GM23338 (cell line): ENCODE measurements at regions not wholly inside any gene's neighbourhood (a gene's known extent, or its start where the extent isn't known, plus 50 kb on each side); places are given as distances from the start of the nearest gene placed in this dataset.

ENCODE experiments used
- ATAC-seq: fragments of 200-7000 bp; cut with Tn5 transposase; 3 replicates; pipeline ENCODE4 v1.9.1; 2020
- DNase-seq: peaks from one replicate; pipeline ENCODE4 v3.0.0-alpha.2; 2015; ENCODE audit warnings: low spot score
- H2AFZ ChIP-seq: fragments of 200-600 bp; sonication (generic); 2 replicates; pipeline ENCODE4 v1.8.0; 2016; ENCODE audit warnings: antibody characterized with exemption, mild to moderate bottlenecking, moderate library complexity
- H3F3A ChIP-seq: fragments of 200-600 bp; sonication (generic); replicated peaks from 2 replicates; pipeline ENCODE4 v1.8.0; 2017; ENCODE audit warnings: antibody characterized with exemption, mixed run types, low read depth
- H3K27ac ChIP-seq: fragments of 200-600 bp; sonication (generic); 2 replicates; pipeline ENCODE4 v1.6.1; 2016; ENCODE audit warnings: low read depth
- H3K27me3 ChIP-seq: fragments of 200-600 bp; sonication (generic); 2 replicates; pipeline ENCODE4 v1.8.0; 2016; ENCODE audit warnings: mild to moderate bottlenecking, mixed run types, moderate library complexity; ENCODE audit not compliant: insufficient read depth
- H3K36me3 ChIP-seq: fragments of 200-600 bp; sonication (generic); 2 replicates; pipeline ENCODE4 v1.8.0; 2016; ENCODE audit warnings: mild to moderate bottlenecking; ENCODE audit not compliant: insufficient read depth
- H3K4me1 ChIP-seq: fragments of 200-600 bp; sonication (generic); 2 replicates; pipeline ENCODE4 v1.8.0; 2016; ENCODE audit warnings: mild to moderate bottlenecking, moderate library complexity; ENCODE audit not compliant: insufficient read depth
- H3K4me2 ChIP-seq: fragments of 200-600 bp; sonication (generic); 2 replicates; pipeline ENCODE4 v1.7.1; 2017; ENCODE audit warnings: mixed run types
- H3K4me3 ChIP-seq: fragments of 200-600 bp; sonication (generic); 2 replicates; pipeline ENCODE4 v1.6.1; 2016; ENCODE audit warnings: mixed run types
- H3K79me2 ChIP-seq: fragments of 200-600 bp; sonication (generic); replicated peaks from 2 replicates; pipeline ENCODE4 v1.8.0; 2017; ENCODE audit warnings: mild to moderate bottlenecking; ENCODE audit not compliant: insufficient read depth
- H3K9me2 ChIP-seq: fragments of 200-600 bp; sonication (generic); 2 replicates; pipeline ENCODE4 v1.8.0; 2017; ENCODE audit not compliant: insufficient read depth
- H4K20me1 ChIP-seq: fragments of 200-600 bp; sonication (generic); replicated peaks from 2 replicates; pipeline ENCODE4 v1.8.0; 2017; ENCODE audit warnings: mild to moderate bottlenecking; ENCODE audit not compliant: insufficient read depth
- H3K27ac Mint-ChIP-seq: 2 replicates; pipeline ENCODE4 v1.8.0; 2020; ENCODE audit warnings: inconsistent platforms, mild to moderate bottlenecking, moderate library complexity, mixed read lengths
- H3K27me3 Mint-ChIP-seq: 3 replicates; pipeline ENCODE4 v1.8.0; 2022; ENCODE audit warnings: low read depth, mild to moderate bottlenecking, moderate library complexity, mixed read lengths, inconsistent platforms; ENCODE audit not compliant: insufficient read depth, poor library complexity
- H3K36me3 Mint-ChIP-seq: 3 replicates; pipeline ENCODE4 v1.8.0; 2021; ENCODE audit warnings: low read depth, mild to moderate bottlenecking, inconsistent platforms, moderate library complexity, mixed read lengths
- H3K4me1 Mint-ChIP-seq: 3 replicates; pipeline ENCODE4 v1.8.0; 2020; ENCODE audit warnings: mild to moderate bottlenecking, inconsistent platforms, mixed read lengths
- H3K4me3 Mint-ChIP-seq: 3 replicates; pipeline ENCODE4 v1.8.0; 2021; ENCODE audit warnings: moderate library complexity, mild to moderate bottlenecking, inconsistent platforms, mixed read lengths
- H3K9me3 Mint-ChIP-seq: 3 replicates; pipeline ENCODE4 v1.8.0; 2020; ENCODE audit warnings: moderate library complexity, mild to moderate bottlenecking, inconsistent platforms, mixed read lengths
- CREB1 ChIP-seq: fragments of 250-450 bp; sonication (Bioruptor Pico); IDR thresholded peaks from 2 replicates; pipeline ENCODE4 v1.5.0; 2020; ENCODE audit warnings: low read depth, mild to moderate bottlenecking, moderate library complexity
- ETS1 ChIP-seq: IDR thresholded peaks from 2 replicates; pipeline ENCODE4 v1.6.1; 2016; ENCODE audit warnings: antibody characterized with exemption
- EZH2 ChIP-seq: fragments of 200-600 bp; sonication (generic); IDR thresholded peaks from one replicate; pipeline ENCODE4 v1.8.0; 2017; ENCODE audit warnings: antibody characterized with exemption, mild to moderate bottlenecking, low read depth; ENCODE audit not compliant: unreplicated experiment
- EZH2phosphoT487 ChIP-seq: fragments of 200-600 bp; sonication (generic); IDR thresholded peaks from one replicate; pipeline ENCODE4 v1.8.1; 2018; ENCODE audit warnings: antibody characterized with exemption; ENCODE audit not compliant: unreplicated experiment
- JUNB ChIP-seq: IDR thresholded peaks from one replicate; pipeline ENCODE4 v1.6.1; 2016; ENCODE audit warnings: antibody characterized with exemption; ENCODE audit not compliant: unreplicated experiment
- NANOG ChIP-seq: IDR thresholded peaks from 2 replicates; pipeline ENCODE4 v1.6.1; 2016; ENCODE audit warnings: antibody characterized with exemption, borderline replicate concordance
- POLR2AphosphoS5 ChIP-seq: IDR thresholded peaks from 2 replicates; pipeline ENCODE4 v1.6.1; 2016; ENCODE audit warnings: antibody characterized with exemption, low read depth
- ZNF114 ChIP-seq: fragments of 250-450 bp; sonication (Bioruptor Pico); IDR thresholded peaks from 2 replicates; pipeline ENCODE4 v1.5.0; 2020; ENCODE audit warnings: mild to moderate bottlenecking, moderate library complexity
- ZNF331 ChIP-seq: fragments of 250-450 bp; sonication (Bioruptor Pico); IDR thresholded peaks from 2 replicates; pipeline ENCODE4 v1.5.0; 2020; ENCODE audit warnings: low read depth, mild to moderate bottlenecking, moderate library complexity
- TF ChIP-seq, protein P1 (sequence below), 2 experiments: fragments of 200-600 bp in 1 of 2; sonication (generic) in 1 of 2; conservative IDR thresholded peaks; 2 replicates each; pipeline versions ENCODE4 v1.5.1 to v1.6.1; 2016 to 2017; ENCODE audit warnings: antibody characterized with exemption in 2 of 2, low read depth in 2 of 2, mild to moderate bottlenecking in 2 of 2, moderate library complexity in 1 of 2
- TF ChIP-seq, protein P2 (sequence below): fragments of 250-450 bp; sonication (Bioruptor Pico); IDR thresholded peaks from 2 replicates; pipeline ENCODE4 v1.5.0; 2020; ENCODE audit warnings: mild to moderate bottlenecking, moderate library complexity
- TF ChIP-seq, protein P3 (sequence below): IDR thresholded peaks from one replicate; pipeline ENCODE4 v1.6.1; 2018; ENCODE audit warnings: antibody characterized with exemption; ENCODE audit not compliant: unreplicated experiment

GRCh38 chr4:36676139-36677050, 395.0 kb downstream of the DTHD1 start (continued):
- TF ChIP-seq, protein P1, sequence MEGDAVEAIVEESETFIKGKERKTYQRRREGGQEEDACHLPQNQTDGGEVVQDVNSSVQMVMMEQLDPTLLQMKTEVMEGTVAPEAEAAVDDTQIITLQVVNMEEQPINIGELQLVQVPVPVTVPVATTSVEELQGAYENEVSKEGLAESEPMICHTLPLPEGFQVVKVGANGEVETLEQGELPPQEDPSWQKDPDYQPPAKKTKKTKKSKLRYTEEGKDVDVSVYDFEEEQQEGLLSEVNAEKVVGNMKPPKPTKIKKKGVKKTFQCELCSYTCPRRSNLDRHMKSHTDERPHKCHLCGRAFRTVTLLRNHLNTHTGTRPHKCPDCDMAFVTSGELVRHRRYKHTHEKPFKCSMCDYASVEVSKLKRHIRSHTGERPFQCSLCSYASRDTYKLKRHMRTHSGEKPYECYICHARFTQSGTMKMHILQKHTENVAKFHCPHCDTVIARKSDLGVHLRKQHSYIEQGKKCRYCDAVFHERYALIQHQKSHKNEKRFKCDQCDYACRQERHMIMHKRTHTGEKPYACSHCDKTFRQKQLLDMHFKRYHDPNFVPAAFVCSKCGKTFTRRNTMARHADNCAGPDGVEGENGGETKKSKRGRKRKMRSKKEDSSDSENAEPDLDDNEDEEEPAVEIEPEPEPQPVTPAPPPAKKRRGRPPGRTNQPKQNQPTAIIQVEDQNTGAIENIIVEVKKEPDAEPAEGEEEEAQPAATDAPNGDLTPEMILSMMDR (conservative IDR thresholded peaks at IDR 0.05; ENCODE audit: low read depth in 2 of 2), result no peak

DNA sequence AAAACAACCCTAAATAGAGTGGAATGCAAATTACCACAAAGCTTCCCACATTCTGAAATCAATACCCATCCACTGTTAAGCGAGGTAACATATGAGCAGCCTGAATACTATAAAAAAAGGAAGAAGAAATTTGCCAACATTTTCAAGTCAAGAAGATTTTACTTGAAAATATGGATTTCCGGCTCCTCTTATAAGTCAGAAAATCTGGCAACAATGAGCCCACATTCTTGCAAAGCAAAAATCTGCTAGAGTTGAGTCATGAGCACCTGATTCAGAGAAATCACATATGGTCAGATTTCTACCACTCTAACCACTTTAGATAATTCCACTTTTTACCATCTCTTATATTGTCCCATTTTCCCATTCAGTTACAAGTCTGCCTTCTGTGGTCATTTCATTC, 395.7 kb downstream of the DTHD1 start:
- Mint-ChIP-seq H3K36me3 (no peaks in the 10 kb centered on the region), H3K27ac (no peak overlapping the region), H3K4me3 (no peak overlapping the region), H3K9me3 (no peaks in the 10 kb centered on the region), H3K4me1 (peaks cover 13% of the 10 kb centered on the region; the same call in 2 of the 3 replicates), H3K27me3 (no peaks in the 10 kb centered on the region)
- no peak for DNase-seq
- Histone ChIP-seq H3K36me3 (no peaks in the 10 kb centered on the region), H3K4me1 (no peaks in the 10 kb centered on the region), H3K27ac (no peak overlapping the region), H3F3A (no peaks in the 10 kb centered on the region), H2AFZ (no peak overlapping the region), H3K27me3 (no peaks in the 10 kb centered on the region), H3K9me2 (no peaks in the 10 kb centered on the region), H3K4me2 (no peak overlapping the region), H4K20me1 (no peaks in the 10 kb centered on the region), H3K79me2 (no peaks in the 10 kb centered on the region), H3K4me3 (no peak overlapping the region)
- ATAC-seq, result no peak
- TF ChIP-seq POLR2AphosphoS5 (no peak), ZNF331 (no peak), NANOG (no peak), EZH2 (no peak), EZH2phosphoT487 (no peak), ETS1 (no peak), ZNF114 (CRISPR knock-in tag) (no peak), JUNB (no peak), CREB1 (no peak)
- TF ChIP-seq, protein P2, sequence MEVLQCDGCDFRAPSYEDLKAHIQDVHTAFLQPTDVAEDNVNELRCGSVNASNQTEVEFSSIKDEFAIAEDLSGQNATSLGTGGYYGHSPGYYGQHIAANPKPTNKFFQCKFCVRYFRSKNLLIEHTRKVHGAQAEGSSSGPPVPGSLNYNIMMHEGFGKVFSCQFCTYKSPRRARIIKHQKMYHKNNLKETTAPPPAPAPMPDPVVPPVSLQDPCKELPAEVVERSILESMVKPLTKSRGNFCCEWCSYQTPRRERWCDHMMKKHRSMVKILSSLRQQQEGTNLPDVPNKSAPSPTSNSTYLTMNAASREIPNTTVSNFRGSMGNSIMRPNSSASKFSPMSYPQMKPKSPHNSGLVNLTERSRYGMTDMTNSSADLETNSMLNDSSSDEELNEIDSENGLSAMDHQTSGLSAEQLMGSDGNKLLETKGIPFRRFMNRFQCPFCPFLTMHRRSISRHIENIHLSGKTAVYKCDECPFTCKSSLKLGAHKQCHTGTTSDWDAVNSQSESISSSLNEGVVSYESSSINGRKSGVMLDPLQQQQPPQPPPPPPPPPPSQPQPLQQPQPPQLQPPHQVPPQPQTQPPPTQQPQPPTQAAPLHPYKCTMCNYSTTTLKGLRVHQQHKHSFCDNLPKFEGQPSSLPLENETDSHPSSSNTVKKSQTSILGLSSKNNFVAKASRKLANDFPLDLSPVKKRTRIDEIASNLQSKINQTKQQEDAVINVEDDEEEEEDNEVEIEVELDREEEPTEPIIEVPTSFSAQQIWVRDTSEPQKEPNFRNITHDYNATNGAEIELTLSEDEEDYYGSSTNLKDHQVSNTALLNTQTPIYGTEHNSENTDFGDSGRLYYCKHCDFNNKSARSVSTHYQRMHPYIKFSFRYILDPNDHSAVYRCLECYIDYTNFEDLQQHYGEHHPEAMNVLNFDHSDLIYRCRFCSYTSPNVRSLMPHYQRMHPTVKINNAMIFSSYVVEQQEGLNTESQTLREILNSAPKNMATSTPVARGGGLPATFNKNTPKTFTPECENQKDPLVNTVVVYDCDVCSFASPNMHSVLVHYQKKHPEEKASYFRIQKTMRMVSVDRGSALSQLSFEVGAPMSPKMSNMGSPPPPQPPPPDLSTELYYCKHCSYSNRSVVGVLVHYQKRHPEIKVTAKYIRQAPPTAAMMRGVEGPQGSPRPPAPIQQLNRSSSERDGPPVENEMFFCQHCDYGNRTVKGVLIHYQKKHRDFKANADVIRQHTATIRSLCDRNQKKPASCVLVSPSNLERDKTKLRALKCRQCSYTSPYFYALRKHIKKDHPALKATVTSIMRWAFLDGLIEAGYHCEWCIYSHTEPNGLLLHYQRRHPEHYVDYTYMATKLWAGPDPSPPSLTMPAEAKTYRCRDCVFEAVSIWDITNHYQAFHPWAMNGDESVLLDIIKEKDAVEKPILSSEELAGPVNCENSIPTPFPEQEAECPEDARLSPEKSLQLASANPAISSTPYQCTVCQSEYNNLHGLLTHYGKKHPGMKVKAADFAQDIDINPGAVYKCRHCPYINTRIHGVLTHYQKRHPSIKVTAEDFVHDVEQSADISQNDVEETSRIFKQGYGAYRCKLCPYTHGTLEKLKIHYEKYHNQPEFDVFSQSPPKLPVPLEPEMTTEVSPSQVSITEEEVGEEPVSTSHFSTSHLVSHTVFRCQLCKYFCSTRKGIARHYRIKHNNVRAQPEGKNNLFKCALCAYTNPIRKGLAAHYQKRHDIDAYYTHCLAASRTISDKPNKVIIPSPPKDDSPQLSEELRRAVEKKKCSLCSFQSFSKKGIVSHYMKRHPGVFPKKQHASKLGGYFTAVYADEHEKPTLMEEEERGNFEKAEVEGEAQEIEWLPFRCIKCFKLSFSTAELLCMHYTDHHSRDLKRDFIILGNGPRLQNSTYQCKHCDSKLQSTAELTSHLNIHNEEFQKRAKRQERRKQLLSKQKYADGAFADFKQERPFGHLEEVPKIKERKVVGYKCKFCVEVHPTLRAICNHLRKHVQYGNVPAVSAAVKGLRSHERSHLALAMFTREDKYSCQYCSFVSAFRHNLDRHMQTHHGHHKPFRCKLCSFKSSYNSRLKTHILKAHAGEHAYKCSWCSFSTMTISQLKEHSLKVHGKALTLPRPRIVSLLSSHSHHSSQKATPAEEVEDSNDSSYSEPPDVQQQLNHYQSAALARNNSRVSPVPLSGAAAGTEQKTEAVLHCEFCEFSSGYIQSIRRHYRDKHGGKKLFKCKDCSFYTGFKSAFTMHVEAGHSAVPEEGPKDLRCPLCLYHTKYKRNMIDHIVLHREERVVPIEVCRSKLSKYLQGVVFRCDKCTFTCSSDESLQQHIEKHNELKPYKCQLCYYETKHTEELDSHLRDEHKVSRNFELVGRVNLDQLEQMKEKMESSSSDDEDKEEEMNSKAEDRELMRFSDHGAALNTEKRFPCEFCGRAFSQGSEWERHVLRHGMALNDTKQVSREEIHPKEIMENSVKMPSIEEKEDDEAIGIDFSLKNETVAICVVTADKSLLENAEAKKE (CRISPR knock-in tag), result no peak
- TF ChIP-seq, protein P3, sequence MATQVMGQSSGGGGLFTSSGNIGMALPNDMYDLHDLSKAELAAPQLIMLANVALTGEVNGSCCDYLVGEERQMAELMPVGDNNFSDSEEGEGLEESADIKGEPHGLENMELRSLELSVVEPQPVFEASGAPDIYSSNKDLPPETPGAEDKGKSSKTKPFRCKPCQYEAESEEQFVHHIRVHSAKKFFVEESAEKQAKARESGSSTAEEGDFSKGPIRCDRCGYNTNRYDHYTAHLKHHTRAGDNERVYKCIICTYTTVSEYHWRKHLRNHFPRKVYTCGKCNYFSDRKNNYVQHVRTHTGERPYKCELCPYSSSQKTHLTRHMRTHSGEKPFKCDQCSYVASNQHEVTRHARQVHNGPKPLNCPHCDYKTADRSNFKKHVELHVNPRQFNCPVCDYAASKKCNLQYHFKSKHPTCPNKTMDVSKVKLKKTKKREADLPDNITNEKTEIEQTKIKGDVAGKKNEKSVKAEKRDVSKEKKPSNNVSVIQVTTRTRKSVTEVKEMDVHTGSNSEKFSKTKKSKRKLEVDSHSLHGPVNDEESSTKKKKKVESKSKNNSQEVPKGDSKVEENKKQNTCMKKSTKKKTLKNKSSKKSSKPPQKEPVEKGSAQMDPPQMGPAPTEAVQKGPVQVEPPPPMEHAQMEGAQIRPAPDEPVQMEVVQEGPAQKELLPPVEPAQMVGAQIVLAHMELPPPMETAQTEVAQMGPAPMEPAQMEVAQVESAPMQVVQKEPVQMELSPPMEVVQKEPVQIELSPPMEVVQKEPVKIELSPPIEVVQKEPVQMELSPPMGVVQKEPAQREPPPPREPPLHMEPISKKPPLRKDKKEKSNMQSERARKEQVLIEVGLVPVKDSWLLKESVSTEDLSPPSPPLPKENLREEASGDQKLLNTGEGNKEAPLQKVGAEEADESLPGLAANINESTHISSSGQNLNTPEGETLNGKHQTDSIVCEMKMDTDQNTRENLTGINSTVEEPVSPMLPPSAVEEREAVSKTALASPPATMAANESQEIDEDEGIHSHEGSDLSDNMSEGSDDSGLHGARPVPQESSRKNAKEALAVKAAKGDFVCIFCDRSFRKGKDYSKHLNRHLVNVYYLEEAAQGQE, result no peak
